NCI-H1105 (cell line): ENCODE measurements at regions not wholly inside any gene's neighbourhood (a gene's known extent, or its start where the extent isn't known, plus 50 kb on each side); places are given as distances from the start of the nearest gene placed in this dataset.

Experiments used
- DNase-seq: peaks from one replicate; lab custom pipeline; 2025; lab: John Stamatoyannopoulos, UW

- no peak for DNase-seq
These were observed 1585.3 kb upstream of the TENM3 start for GRCh38 chr4:180657881-180658280.

DNA sequence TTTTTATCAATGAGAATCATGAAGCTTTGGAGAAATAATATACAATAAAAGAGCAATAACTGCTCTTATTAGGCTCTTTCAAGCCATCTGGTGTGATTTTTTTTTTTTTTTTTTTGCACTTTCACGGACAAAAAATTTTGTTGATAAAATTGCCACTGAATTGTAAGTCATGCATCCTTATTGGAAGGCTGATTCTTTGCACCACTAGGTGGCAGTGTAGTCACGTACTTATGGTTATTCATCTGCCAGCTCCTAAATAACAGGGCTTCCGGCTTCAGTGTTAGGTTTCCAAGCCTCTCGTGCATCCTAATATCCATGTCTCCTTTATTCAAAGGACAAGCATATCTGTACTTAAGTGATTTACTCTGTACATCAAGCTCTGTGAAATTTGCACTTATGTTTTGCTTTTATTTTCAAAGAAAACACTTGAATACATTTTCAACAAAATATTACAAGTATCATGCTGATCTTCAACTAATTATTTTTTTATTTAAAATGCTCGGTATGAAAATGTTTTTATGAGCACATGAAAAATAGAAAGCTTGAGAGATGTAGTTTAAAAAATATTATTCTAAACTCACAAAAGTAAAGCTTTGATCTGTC lies 1578.3 kb upstream of the TENM3 start:
- peak; percentile 69 for DNase-seq

DNA sequence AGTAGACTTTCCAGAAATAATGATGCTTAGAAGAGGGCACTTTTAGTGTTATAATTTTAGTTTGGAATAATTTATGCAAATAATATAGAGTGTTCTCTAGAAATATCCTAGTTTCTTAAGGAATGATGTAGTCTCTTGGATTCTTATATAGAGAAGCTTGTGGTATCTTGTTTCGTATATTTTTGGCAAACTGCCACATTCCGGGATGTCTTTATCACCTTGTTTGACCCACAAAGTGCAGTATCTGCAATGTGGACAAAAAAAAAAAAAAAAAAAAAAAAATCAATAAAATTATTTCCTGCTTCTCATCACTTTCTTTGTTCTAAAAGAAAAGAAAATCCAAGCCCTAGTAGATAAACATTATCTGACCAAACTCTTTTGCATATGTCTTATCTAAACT lies 1577.7 kb upstream of the TENM3 start:
- DNase-seq = no peak

DNA sequence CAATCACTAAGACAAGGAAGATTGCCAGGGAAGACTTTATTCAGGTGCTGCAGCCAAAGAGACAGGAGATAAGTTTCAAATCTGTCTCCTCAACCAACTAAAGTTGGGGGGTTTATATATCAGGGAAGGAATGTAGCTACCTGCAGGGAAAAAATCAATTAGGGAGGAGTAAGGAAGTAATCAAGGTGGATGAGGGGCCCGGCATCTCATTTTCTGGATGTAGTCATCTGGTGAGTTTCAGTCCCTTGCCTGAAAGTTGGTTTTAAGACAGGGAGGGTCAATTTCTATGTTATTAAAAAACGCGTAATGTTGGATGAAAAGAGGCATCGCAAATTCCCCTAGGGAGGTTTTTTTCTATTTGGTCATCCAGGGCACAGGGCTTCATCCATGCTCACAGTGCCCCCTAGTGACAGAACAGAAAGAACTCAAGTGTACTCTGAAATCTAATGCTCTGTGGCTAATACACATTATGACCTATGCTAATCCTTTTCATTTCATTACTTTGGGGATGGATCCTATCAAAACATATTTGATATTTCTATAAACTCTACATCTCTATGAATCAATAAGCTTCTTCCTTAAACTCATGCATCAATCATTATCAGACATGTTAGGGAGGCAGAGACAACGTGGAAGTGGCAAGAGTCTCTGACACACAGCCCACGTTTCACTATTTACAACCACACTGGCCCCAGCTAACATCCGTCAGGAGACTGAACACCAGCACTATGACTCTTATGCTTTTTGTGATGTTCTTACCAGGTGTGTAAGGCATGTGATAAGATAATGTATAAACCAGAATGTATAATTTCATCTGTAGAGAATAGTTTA lies 1577.0 kb upstream of the TENM3 start:
- DNase-seq = peak; percentile 44

GRCh38 chr4:180668732-180669131 lies 1574.5 kb upstream of the TENM3 start:
- no peak for DNase-seq

DNA sequence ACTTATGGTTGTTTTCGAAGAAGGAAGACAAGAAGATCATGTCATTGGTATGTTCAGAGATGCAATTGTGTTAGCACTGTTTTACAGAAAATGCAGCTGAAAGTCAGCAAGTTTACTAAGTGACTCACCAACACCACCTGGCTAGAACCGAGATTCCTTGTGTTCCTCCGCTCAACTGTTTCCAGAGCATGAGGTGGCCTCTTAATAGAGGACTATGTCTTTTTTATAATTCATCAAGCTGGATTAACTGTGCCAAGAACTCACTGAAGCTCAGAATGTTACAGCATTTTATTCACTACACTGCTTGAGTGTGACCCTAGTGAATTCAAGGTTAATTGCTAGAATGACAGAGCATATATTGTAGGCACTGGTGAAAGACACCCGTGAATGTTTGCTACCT lies 1573.5 kb upstream of the TENM3 start:
- DNase-seq = no peak

GRCh38 chr4:180674619-180675358 lies 1568.4 kb upstream of the TENM3 start:
- no peak for DNase-seq

GRCh38 chr4:180675359-180675650 lies 1567.9 kb upstream of the TENM3 start:
- DNase-seq = no peak

DNA sequence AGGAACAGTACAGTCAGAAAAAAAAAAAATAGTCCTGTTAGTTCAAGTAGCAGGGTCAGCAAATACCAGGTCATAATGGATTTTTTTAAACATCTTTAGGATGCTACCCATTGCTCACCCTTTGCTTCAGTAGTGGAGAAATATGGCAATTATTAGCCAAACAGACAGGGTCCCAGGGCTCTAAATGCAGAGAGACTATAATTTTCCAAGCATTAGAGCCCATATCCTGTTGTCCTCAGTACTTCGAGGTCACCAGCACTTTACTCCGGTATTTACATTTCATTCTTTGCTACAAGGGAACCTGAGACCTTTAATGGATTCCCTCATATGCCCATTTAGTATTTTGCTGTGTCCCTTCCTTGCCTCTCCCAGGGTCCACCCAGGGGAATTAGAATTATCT lies 1562.9 kb upstream of the TENM3 start:
- no peak for DNase-seq

DNA sequence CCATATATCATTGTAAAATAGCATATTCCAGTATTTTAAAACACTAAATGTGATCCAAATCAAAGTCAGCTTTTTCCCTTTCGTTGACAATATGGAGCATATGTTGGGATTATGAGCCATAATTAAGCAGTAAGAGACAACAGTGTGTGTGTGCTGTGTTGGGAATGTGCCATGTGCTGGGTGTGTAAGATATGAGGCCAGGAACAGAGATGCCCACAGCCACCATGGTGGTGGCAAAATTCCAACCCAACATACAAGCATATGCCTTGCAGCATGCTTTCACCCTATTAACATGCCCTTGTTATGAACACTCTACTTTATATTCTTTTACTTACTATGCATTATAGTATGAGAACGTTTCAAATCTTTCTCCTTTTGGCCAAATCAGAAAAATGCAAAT lies 1560.4 kb upstream of the TENM3 start:
- DNase-seq = no peak

GRCh38 chr4:180683186-180683585 lies 1560.0 kb upstream of the TENM3 start:
- no peak for DNase-seq

DNA sequence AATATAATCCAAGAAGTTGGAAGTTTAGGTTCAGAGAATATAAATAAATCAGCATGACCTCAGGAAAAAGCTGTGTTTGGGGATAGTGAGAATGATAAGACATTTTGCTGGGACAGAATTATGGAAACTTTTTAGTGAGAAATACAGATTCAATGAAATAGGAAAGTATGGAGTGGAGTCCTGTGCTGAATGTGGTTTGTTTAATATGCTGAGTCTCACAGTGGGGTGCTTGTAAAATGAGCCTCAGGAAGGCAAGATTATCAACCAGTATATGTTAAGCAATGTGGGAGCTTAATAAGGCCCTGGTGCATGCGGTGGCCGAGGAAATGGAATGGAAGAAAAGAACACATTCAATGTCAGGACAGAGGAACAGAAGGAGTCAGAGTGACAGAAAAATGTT lies 1554.7 kb upstream of the TENM3 start:
- no peak for DNase-seq

- DNase-seq = no peak
These were observed 1548.3 kb upstream of the TENM3 start for GRCh38 chr4:180694875-180695274.

DNA sequence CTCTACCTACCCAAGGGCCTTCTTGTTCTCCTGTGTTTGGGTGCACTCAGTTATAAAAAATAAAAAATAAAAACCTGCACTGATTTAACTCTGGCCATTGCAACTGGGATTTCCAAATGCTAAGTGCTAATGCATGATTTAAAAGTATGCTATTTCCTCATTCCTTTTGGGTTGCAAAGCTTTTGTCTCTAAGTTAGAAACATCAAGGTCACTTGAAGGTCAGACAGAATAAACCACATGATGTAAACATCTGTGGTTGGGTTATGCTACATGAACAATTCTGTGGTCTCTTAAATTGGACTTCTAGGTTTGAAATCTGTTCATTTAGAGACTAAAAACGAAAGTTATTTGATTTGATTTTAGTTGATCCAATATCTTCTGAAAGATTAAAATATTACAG lies 1547.4 kb upstream of the TENM3 start:
- DNase-seq = no peak

- DNase-seq = no peak
These were observed 1546.6 kb upstream of the TENM3 start for GRCh38 chr4:180696460-180697092.

DNA sequence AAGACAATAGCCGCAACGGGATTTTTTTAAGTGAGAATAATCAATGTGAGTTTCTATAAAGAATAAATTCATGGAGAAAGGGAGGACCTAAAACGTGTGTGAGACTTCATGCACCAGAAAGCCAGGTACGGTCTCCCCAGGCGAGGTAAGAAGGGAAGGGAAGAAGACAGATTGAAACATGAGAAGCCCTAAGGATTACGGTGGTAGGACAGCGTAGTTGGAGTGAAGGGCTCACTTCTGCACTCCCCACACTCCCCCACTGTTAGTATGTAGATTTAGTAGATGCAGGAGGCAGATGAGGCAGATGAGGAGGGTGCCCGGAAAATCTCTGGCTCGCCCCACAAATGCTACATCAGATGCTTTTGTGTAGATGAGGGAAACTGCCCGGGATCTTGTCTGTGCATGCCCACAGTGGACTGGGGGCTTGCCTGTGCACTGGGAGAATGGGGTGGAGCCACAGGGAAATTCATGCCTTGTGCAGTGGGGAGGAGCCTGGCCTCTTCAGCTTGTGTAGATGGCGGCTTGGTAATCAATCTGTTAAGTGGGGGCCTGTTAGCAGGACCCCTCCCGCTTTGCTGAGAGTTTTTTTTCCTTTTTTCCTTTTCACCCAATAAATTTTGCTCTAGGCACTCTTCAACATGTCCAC lies 1544.5 kb upstream of the TENM3 start:
- no peak for DNase-seq

- DNase-seq = no peak
These were observed 1536.4 kb upstream of the TENM3 start for GRCh38 chr4:180706766-180707165.

- no peak for DNase-seq
These were observed 1532.4 kb upstream of the TENM3 start for GRCh38 chr4:180710628-180711337.

GRCh38 chr4:180717451-180718033 lies 1525.7 kb upstream of the TENM3 start:
- DNase-seq = no peak

- no peak for DNase-seq
These were observed 1521.8 kb upstream of the TENM3 start for GRCh38 chr4:180721356-180721755.

DNA sequence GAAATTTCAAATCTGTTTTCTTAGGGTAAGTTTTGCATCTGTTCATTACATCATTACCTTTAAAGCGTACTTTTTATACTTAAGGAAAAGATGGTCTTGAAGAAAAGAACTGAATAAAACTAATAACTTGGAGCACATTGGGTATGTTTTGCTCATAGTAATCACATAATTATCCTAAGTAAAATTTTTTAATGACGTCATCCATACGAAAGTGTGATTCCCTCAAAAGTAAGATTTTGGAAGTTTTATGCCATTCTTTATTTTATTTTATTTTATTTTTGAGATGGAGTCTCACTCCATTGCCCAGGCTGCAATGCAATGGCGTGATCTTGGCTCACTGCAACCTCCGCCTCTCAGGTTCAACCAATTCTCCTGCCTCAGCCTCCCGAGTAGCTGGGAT lies 1516.6 kb upstream of the TENM3 start:
- DNase-seq = no peak
